H9 (cell line): ENCODE measurements at regions not wholly inside any gene's neighbourhood (a gene's known extent, or its start where the extent isn't known, plus 50 kb on each side); places are given as distances from the start of the nearest gene placed in this dataset.

ENCODE experiments used
- DNase-seq: peaks from one replicate; pipeline ENCODE4 v3.0.0-alpha.2; 2017
- H2AFZ ChIP-seq: one replicate; pipeline ENCODE4 v1.6.1; 2013; ENCODE audit warnings: mild to moderate bottlenecking, low read length, control low read depth, moderate library complexity
- H2AK5ac ChIP-seq: 2 replicates; pipeline ENCODE4 v1.6.1; 2013; ENCODE audit warnings: low read length, control low read depth, mixed read lengths; ENCODE audit not compliant: insufficient read length
- H2BK120ac ChIP-seq: one replicate; pipeline ENCODE4 v1.6.1; 2013; ENCODE audit warnings: low read depth, mild to moderate bottlenecking, low read length, control low read depth, inconsistent platforms; ENCODE audit not compliant: poor library complexity, severe bottlenecking
- H2BK12ac ChIP-seq: 2 replicates; pipeline ENCODE4 v1.6.1; 2013; ENCODE audit warnings: low read length, control low read depth, mixed read lengths, low read depth; ENCODE audit not compliant: insufficient read length
- H2BK15ac ChIP-seq: 2 replicates; pipeline ENCODE4 v1.6.1; 2013; ENCODE audit warnings: low read depth, low read length, control low read depth
- H2BK20ac ChIP-seq: one replicate; pipeline ENCODE4 v1.6.1; 2013; ENCODE audit warnings: low read depth, mild to moderate bottlenecking, low read length, control low read depth, inconsistent platforms; ENCODE audit not compliant: poor library complexity, severe bottlenecking
- H2BK5ac ChIP-seq: 2 replicates; pipeline ENCODE4 v1.6.1; 2013; ENCODE audit warnings: low read length, control low read depth, mixed read lengths; ENCODE audit not compliant: insufficient read length
- H3K14ac ChIP-seq: 2 replicates; pipeline ENCODE4 v1.6.1; 2013; ENCODE audit warnings: low read length, control low read depth; ENCODE audit not compliant: insufficient read depth
- H3K18ac ChIP-seq: 2 replicates; pipeline ENCODE4 v1.6.1; 2013; ENCODE audit warnings: low read depth, mild to moderate bottlenecking, mixed read lengths, low read length, control low read depth; ENCODE audit not compliant: insufficient read length
- H3K23ac ChIP-seq: 2 replicates; pipeline ENCODE4 v1.6.1; 2013; ENCODE audit warnings: low read length, control low read depth, mixed read lengths, low read depth; ENCODE audit not compliant: insufficient read length
- H3K23me2 ChIP-seq: 2 replicates; pipeline ENCODE4 v1.6.1; 2013; ENCODE audit warnings: low read depth, mild to moderate bottlenecking, mixed read lengths, low read length, control low read depth; ENCODE audit not compliant: insufficient read length, poor library complexity, severe bottlenecking
- H3K27ac ChIP-seq: 2 replicates; pipeline ENCODE4 v1.5.1; 2013; ENCODE audit warnings: low read length, control low read depth, mixed read lengths, low read depth; ENCODE audit not compliant: insufficient read length
- H3K27me3 ChIP-seq: 2 replicates; pipeline ENCODE4 v1.6.1; 2013; ENCODE audit warnings: low read length, control low read depth, inconsistent platforms; ENCODE audit not compliant: insufficient read depth
- H3K4ac ChIP-seq: 2 replicates; pipeline ENCODE4 v1.6.1; 2013; ENCODE audit warnings: low read depth, mild to moderate bottlenecking, control low read depth, inconsistent platforms, low read length, moderate library complexity
- H3K4me1 ChIP-seq: 2 replicates; pipeline ENCODE4 v1.6.1; 2013; ENCODE audit warnings: low read length, control low read depth, inconsistent platforms; ENCODE audit not compliant: insufficient read depth
- H3K4me2 ChIP-seq: 2 replicates; pipeline ENCODE4 v1.6.1; 2013; ENCODE audit warnings: low read length, control low read depth, mixed read lengths; ENCODE audit not compliant: insufficient read length, insufficient read depth
- H3K56ac ChIP-seq: 2 replicates; pipeline ENCODE4 v1.6.1; 2013; ENCODE audit warnings: low read depth, mild to moderate bottlenecking, mixed read lengths, low read length, control low read depth; ENCODE audit not compliant: insufficient read length
- H3K79me1 ChIP-seq: 2 replicates; pipeline ENCODE4 v1.6.1; 2013; ENCODE audit warnings: low read depth, mild to moderate bottlenecking, moderate library complexity, low read length, control low read depth, inconsistent platforms; ENCODE audit not compliant: insufficient read depth, poor library complexity, severe bottlenecking
- H3K79me2 ChIP-seq: 2 replicates; pipeline ENCODE4 v1.6.1; 2013; ENCODE audit warnings: low read length, control low read depth, inconsistent platforms; ENCODE audit not compliant: insufficient read depth
- H3K9ac ChIP-seq: 2 replicates; pipeline ENCODE4 v1.6.1; 2013; ENCODE audit warnings: low read length, control low read depth, mixed read lengths; ENCODE audit not compliant: insufficient read length; ENCODE audit errors: extremely low read depth
- H3K9me3 ChIP-seq: one replicate; pipeline ENCODE4 v1.6.1; 2013; ENCODE audit warnings: low read depth, low read length, inconsistent platforms; ENCODE audit not compliant: control insufficient read depth
- H3T11ph ChIP-seq: one replicate; pipeline ENCODE4 v1.6.1; 2013; ENCODE audit warnings: mild to moderate bottlenecking, low read length, control low read depth, inconsistent platforms
- H4K20me1 ChIP-seq: one replicate; pipeline ENCODE4 v1.6.1; 2013; ENCODE audit not compliant: control insufficient read depth, insufficient read length, insufficient read depth
- H4K5ac ChIP-seq: 2 replicates; pipeline ENCODE4 v1.6.1; 2013; ENCODE audit warnings: low read depth, mild to moderate bottlenecking, mixed read lengths, low read length, control low read depth; ENCODE audit not compliant: insufficient read length
- H4K8ac ChIP-seq: replicated peaks from 2 replicates; pipeline ENCODE4 v1.6.1; 2013; ENCODE audit warnings: low read length, control low read depth, mixed read lengths, low read depth; ENCODE audit not compliant: insufficient read length
- H4K91ac ChIP-seq: 2 replicates; pipeline ENCODE4 v1.6.1; 2013; ENCODE audit warnings: low read depth, mild to moderate bottlenecking, moderate library complexity, mixed read lengths, low read length, control low read depth; ENCODE audit not compliant: insufficient read length
- H3K27ac Mint-ChIP-seq, 3 experiments: 2 replicates in 2 of 3; 3 replicates in 1 of 3; pipeline ENCODE4 v1.8.0; 2020 to 2021; ENCODE audit warnings: mixed read lengths in 3 of 3, mild to moderate bottlenecking in 1 of 3, moderate library complexity in 1 of 3
- H3K27me3 Mint-ChIP-seq: 2 replicates; pipeline ENCODE4 v1.8.0; 2021; ENCODE audit warnings: low read depth, mild to moderate bottlenecking, moderate library complexity, mixed read lengths
- H3K36me3 Mint-ChIP-seq, 3 experiments: 2 replicates in 2 of 3; 3 replicates in 1 of 3; pipeline ENCODE4 v1.8.0; 2020 to 2021; ENCODE audit warnings: low read depth in 3 of 3, mixed read lengths in 3 of 3; ENCODE audit not compliant: insufficient read depth in 1 of 3
- H3K4me1 Mint-ChIP-seq, 2 experiments: 2 replicates each; pipeline ENCODE4 v1.8.0; 2020; ENCODE audit warnings: mixed read lengths in 2 of 2
- H3K4me3 Mint-ChIP-seq, 2 experiments: 2 replicates in 1 of 2; 3 replicates in 1 of 2; pipeline ENCODE4 v1.8.0; 2020 to 2021; ENCODE audit warnings: mild to moderate bottlenecking in 2 of 2, mixed read lengths in 2 of 2, moderate library complexity in 1 of 2
- H3K9me3 Mint-ChIP-seq, 2 experiments: 2 replicates in 1 of 2; 3 replicates in 1 of 2; pipeline ENCODE4 v1.8.0; 2020; ENCODE audit warnings: mild to moderate bottlenecking in 2 of 2, mixed read lengths in 2 of 2, moderate library complexity in 1 of 2
- CTCF ChIP-seq: fragments of 200-600 bp; sonication (generic); conservative IDR thresholded peaks from 3 replicates; pipeline ENCODE4 v1.8.0; 2021; ENCODE audit warnings: antibody characterized with exemption, mild to moderate bottlenecking
- WGBS: extraction: QIAGEN DNeasy Blood & Tissue Kit; methylation state at CpG from one replicate; pipeline ENCODE4 v1.1.7; 2013; ENCODE audit warnings: missing lambda C conversion rate, low lambda C conversion rate, mixed read lengths; ENCODE audit not compliant: insufficient read length; ENCODE audit errors: extremely low coverage; 5-methylcytosine and 5-hydroxymethylcytosine counted together

- H3K27me3 ChIP-seq: no peaks in the 10 kb centered on the region
- no peak overlapping the region for H2AFZ ChIP-seq
- H3K4ac ChIP-seq: no peak overlapping the region
- H2BK20ac ChIP-seq: no peak overlapping the region
- Mint-ChIP-seq H3K4me3 (no peak overlapping the region), H3K27me3 (no peaks in the 10 kb centered on the region), H3K36me3 (peaks cover 0 to 7% (median 0%) of the 10 kb centered on the region in 3 experiments; a peak in 2 of 7 replicates), H3K9me3 (peaks cover 3 to 7% of the 10 kb centered on the region in 2 experiments), H3K4me1 (peaks cover 5 to 7% of the 10 kb centered on the region in 2 experiments; a peak in 3 of 4 replicates), H3K27ac (no peak overlapping the region)
- H3K79me1 ChIP-seq: no peaks in the 10 kb centered on the region
- H3K9me3 ChIP-seq: no peaks in the 10 kb centered on the region
- H4K20me1 ChIP-seq: no peaks in the 10 kb centered on the region
- TF ChIP-seq CTCF: no peak
- peaks cover 3% of the 10 kb centered on the region; the same call in 1 of the 2 replicates for H3K4me1 ChIP-seq
- H2BK12ac ChIP-seq: no peak overlapping the region
- no peak overlapping the region for H3K56ac ChIP-seq
- no peaks in the 10 kb centered on the region for H3K23me2 ChIP-seq
- no peak overlapping the region for H4K91ac ChIP-seq
- no peaks in the 10 kb centered on the region for H3K79me2 ChIP-seq
- H3K14ac ChIP-seq: no peak overlapping the region
- H2AK5ac ChIP-seq: no peak overlapping the region
- H3K18ac ChIP-seq: no peak overlapping the region
- no peak for DNase-seq
- no peak overlapping the region for H3K9ac ChIP-seq
- H2BK5ac ChIP-seq: no peak overlapping the region
- WGBS: no CpG with 5 or more reads among the region's 2 CpGs
- H2BK120ac ChIP-seq: no peak overlapping the region
- no peak overlapping the region for H4K8ac ChIP-seq
- no peak overlapping the region for H3K23ac ChIP-seq
- H3T11ph ChIP-seq: no peak overlapping the region
- no peak overlapping the region for H4K5ac ChIP-seq
- H3K4me2 ChIP-seq: no peak overlapping the region
- H3K27ac ChIP-seq: no peak overlapping the region
- H2BK15ac ChIP-seq: no peak overlapping the region
These were observed 548.5 kb upstream of the SOX9 start for GRCh38 chr17:71572343-71572742.
